T47D (cell line): ENCODE measurements at regions not wholly inside any gene's neighbourhood (a gene's known extent, or its start where the extent isn't known, plus 50 kb on each side); places are given as distances from the start of the nearest gene placed in this dataset.
"Not testable (repeated sequence)": the region's sequence is repeated elsewhere in the genome, so short reads cannot be mapped to it uniquely, and the experiment has no call there.

Experiments
- DNase-seq, 2 experiments: peaks; one replicate each; pipeline versions ENCODE4 v3.0.0 to v3.0.0-alpha.2; 2011 to 2012; ENCODE audit warnings: low read depth in 1 of 2, low spot score in 1 of 2
- JUND ChIP-seq: IDR thresholded peaks from 2 replicates; pipeline ENCODE4 v1.6.1; 2012; ENCODE audit warnings: low read depth
- in situ Hi-C: cut with HindIII; loops from 2 replicates; pipeline ENCODE4 v1.10.0; 2016; ENCODE audit warnings: low sequenced_read_pairs, low pct_unique_long_range_greater_than_20kb

- no peak for DNase-seq
- no peak for TF ChIP-seq JUND
- in situ Hi-C loops = no loop called here
Observed at GRCh38 chr7:94127026-94127425, 122.9 kb upstream of the BET1 start.

- in situ Hi-C loops = no loop called here
- TF ChIP-seq JUND = no peak
- DNase-seq = no peak
Observed at GRCh38 chr7:94128072-94128471, 123.9 kb upstream of the BET1 start.

GRCh38 chr7:94129443-94130140 lies 125.4 kb upstream of the BET1 start:
- DNase-seq = no peak
- TF ChIP-seq JUND = no peak
- in situ Hi-C loops = no loop called here

GRCh38 chr7:94130716-94131115 lies 126.6 kb upstream of the BET1 start:
- no peak for TF ChIP-seq JUND
- peak in 1 of 2 experiments; percentile 10 for DNase-seq
- in situ Hi-C loops = no loop called here

- no peak for TF ChIP-seq JUND
- DNase-seq = no peak
- in situ Hi-C loops = no loop called here
Observed at GRCh38 chr7:94133460-94133859, 129.3 kb upstream of the BET1 start.

GRCh38 chr7:94135180-94135579 lies 131.0 kb upstream of the BET1 start:
- no peak for TF ChIP-seq JUND
- DNase-seq = no peak
- in situ Hi-C loops = no loop called here

- in situ Hi-C loops = no loop called here
- no peak for TF ChIP-seq JUND
- DNase-seq = no peak
Observed at GRCh38 chr7:94142281-94142680, 138.1 kb upstream of the BET1 start.

GRCh38 chr7:94145602-94146001 lies 141.4 kb upstream of the BET1 start:
- in situ Hi-C loops = no loop called here
- TF ChIP-seq JUND = no peak
- DNase-seq = no peak

GRCh38 chr7:94146408-94146807 lies 142.3 kb upstream of the BET1 start:
- in situ Hi-C loops = no loop called here
- no peak for DNase-seq
- TF ChIP-seq JUND = no peak

GRCh38 chr7:94149789-94150545 lies 145.8 kb upstream of the BET1 start:
- no peak for DNase-seq
- in situ Hi-C loops = no loop called here
- no peak for TF ChIP-seq JUND

- no peak for TF ChIP-seq JUND
- DNase-seq = no peak
- in situ Hi-C loops = no loop called here
Observed at GRCh38 chr7:94154182-94154581, 150.0 kb upstream of the BET1 start.

- TF ChIP-seq JUND = no peak
- in situ Hi-C loops = no loop called here
- DNase-seq = no peak
Observed at GRCh38 chr7:94154858-94155257, 150.7 kb upstream of the BET1 start.

- in situ Hi-C loops, DNase-seq: not testable (repeated sequence)
Observed at GRCh38 chr7:94157659-94158306, 153.6 kb upstream of the BET1 start.
